ENCODE measurements at regions not wholly inside any gene's neighbourhood (a gene's known extent, or its start where the extent isn't known, plus 50 kb on each side); places are given as distances from the start of the nearest gene placed in this dataset.
"Not testable (repeated sequence)": the region's sequence is repeated elsewhere in the genome, so short reads cannot be mapped to it uniquely, and the experiment has no call there.

- DNase-seq (ENCODE audit: insufficient read length) (no peak), FAIRE-seq (no peak)
- no peak for TF ChIP-seq TAF1 (IDR thresholded peaks at IDR 0.05; ENCODE audit: borderline replicate concordance, low read depth, low read length)
- no peak for TF ChIP-seq POLR2A (IDR thresholded peaks at IDR 0.05; ENCODE audit: low read depth, low read length)
- TF ChIP-seq POLR2AphosphoS5 (IDR thresholded peaks at IDR 0.05; ENCODE audit: low read depth, low read length), result no peak
These were observed 112.4 kb upstream of the EDA2R start for GRCh38 chrX:66751136-66751782.

GRCh38 chrX:66744519-66744918 lies 105.6 kb upstream of the EDA2R start:
- not testable (repeated sequence) for FAIRE-seq; DNase-seq (ENCODE audit: insufficient read length)

DNA sequence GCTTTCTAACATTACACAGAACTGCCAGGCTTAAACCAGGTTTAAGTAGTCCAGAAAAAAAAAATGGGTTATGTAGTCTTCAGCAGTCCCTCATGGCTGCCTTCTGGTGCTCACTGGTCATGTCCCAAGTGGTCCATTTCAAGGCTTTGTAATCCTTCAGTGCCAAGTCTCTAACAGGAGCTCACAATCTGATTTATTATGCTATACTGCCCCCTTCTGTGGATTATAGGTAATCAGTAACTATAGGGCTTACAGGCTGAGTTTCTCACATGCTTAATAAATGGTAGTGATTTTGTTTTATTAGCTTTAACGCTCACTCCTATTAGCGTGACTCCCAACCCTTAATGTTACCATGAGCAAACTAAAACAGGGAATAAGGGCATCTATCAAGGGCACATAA lies 92.5 kb upstream of the EDA2R start:
- TF ChIP-seq TAF1 (IDR thresholded peaks at IDR 0.05; ENCODE audit: borderline replicate concordance, low read depth, low read length) (no peak), POLR2AphosphoS5 (IDR thresholded peaks at IDR 0.05; ENCODE audit: low read depth, low read length) (no peak), POLR2A (IDR thresholded peaks at IDR 0.05; ENCODE audit: low read depth, low read length) (no peak)
- FAIRE-seq, result no peak
- no peak for DNase-seq (ENCODE audit: insufficient read length)

- peak; percentile 3 for DNase-seq (ENCODE audit: insufficient read length)
- peak; percentile 75 for FAIRE-seq
- TF ChIP-seq TAF1 (IDR thresholded peaks at IDR 0.05; ENCODE audit: borderline replicate concordance, low read depth, low read length), result no peak
These were observed 90.0 kb upstream of the EDA2R start for GRCh38 chrX:66728818-66729271.

DNA sequence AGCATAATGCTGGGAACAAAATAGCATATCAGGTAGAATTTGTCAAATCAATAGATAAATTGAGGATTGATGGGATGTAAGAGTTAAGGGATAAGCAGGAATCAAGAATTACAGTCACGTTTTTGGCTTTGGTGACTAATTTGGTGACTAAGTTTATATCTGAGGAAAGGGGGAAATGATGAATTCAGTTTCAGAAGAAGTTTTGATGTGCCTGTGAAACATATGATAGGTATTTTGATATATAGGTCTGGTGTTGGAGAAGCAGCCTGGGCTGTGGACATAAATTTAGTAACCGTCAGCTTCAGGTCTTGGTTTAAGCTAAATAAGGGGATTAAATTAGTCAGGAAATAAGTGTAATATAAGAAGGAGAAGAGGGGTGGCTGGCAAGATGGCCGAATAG lies 79.0 kb upstream of the EDA2R start:
- TF ChIP-seq TAF1 (IDR thresholded peaks at IDR 0.05; ENCODE audit: borderline replicate concordance, low read depth, low read length) (no peak), POLR2AphosphoS5 (IDR thresholded peaks at IDR 0.05; ENCODE audit: low read depth, low read length) (no peak), POLR2A (IDR thresholded peaks at IDR 0.05; ENCODE audit: low read depth, low read length) (no peak)
- DNase-seq (ENCODE audit: insufficient read length) (no peak), FAIRE-seq (no peak)

- DNase-seq (ENCODE audit: insufficient read length) (no peak), FAIRE-seq (no peak)
- TF ChIP-seq TAF1 (IDR thresholded peaks at IDR 0.05; ENCODE audit: borderline replicate concordance, low read depth, low read length) (no peak), POLR2AphosphoS5 (IDR thresholded peaks at IDR 0.05; ENCODE audit: low read depth, low read length) (no peak), POLR2A (IDR thresholded peaks at IDR 0.05; ENCODE audit: low read depth, low read length) (no peak)
These were observed 59.7 kb upstream of the EDA2R start for GRCh38 chrX:66698273-66699204.

- not testable (repeated sequence) for FAIRE-seq; DNase-seq (ENCODE audit: insufficient read length)
These were observed 53.6 kb upstream of the EDA2R start for GRCh38 chrX:66692512-66692911.
